ENCODE measurements at regions not wholly inside any gene's neighbourhood (a gene's known extent, or its start where the extent isn't known, plus 50 kb on each side); places are given as distances from the start of the nearest gene placed in this dataset.

GRCh38 chr21:33981391-33982101, 65.9 kb upstream of the ATP5PO start:
- no peaks in the 10 kb centered on the region for H3K79me2 ChIP-seq (ENCODE audit: insufficient read depth, low read depth)
- no peak for TF ChIP-seq CTCF (conservative IDR thresholded peaks at IDR 0.05; ENCODE audit: low read depth, low read length)
- no peaks in the 10 kb centered on the region for H4K20me1 ChIP-seq (ENCODE audit: insufficient read depth)
- no peaks in the 10 kb centered on the region for H3K27me3 ChIP-seq (ENCODE audit: insufficient read depth, low read depth)
- no peak overlapping the region for H3K4me3 ChIP-seq (IDR thresholded peaks at IDR 0.05; ENCODE audit: insufficient read depth, low read depth, low read length)
- no peak overlapping the region for H3K9ac ChIP-seq
- H3K4me1 ChIP-seq (ENCODE audit: low read depth, poor library complexity, severe bottlenecking): no peaks in the 10 kb centered on the region
- no peak overlapping the region for H2AFZ ChIP-seq (ENCODE audit: low read depth)
- no peak overlapping the region for H3K27ac ChIP-seq
- H3K36me3 ChIP-seq (ENCODE audit: insufficient read depth): no peaks in the 10 kb centered on the region
- H3K4me2 ChIP-seq: no peak overlapping the region

- Histone ChIP-seq H3K27me3 (ENCODE audit: insufficient read depth, low read depth) (no peaks in the 10 kb centered on the region), H3K27ac (no peak overlapping the region), H2AFZ (ENCODE audit: low read depth) (no peak overlapping the region), H3K4me2 (no peak overlapping the region), H3K4me1 (ENCODE audit: low read depth, poor library complexity, severe bottlenecking) (no peaks in the 10 kb centered on the region), H3K4me3 (IDR thresholded peaks at IDR 0.05; ENCODE audit: insufficient read depth, low read depth, low read length) (no peak overlapping the region), H4K20me1 (ENCODE audit: insufficient read depth) (no peaks in the 10 kb centered on the region), H3K9ac (no peak overlapping the region), H3K36me3 (ENCODE audit: insufficient read depth) (no peaks in the 10 kb centered on the region), H3K79me2 (ENCODE audit: insufficient read depth, low read depth) (no peaks in the 10 kb centered on the region)
- no peak for TF ChIP-seq CTCF (conservative IDR thresholded peaks at IDR 0.05; ENCODE audit: low read depth, low read length)
Observed at GRCh38 chr21:33980276-33980916, 64.8 kb upstream of the ATP5PO start.

DNA sequence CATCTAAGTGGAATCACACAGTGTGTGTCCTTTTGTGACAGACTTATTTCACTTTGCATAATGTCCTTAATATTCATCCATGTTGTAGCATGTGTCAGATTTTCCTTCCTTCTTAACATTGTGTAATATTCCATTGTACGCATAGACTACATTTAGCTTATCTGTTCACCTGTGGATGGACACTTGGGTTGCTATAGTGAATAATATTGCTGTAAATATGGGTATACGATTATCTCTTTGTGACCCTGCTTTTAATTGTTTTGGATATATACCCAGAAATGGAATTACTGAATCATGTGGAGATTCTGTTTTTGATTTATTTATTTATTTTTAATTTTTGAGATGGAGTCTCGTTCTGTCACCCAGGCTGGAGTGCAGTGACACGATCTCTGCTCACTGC, 63.0 kb upstream of the ATP5PO start:
- TF ChIP-seq CTCF (conservative IDR thresholded peaks at IDR 0.05; ENCODE audit: low read depth, low read length): no peak
- H4K20me1 ChIP-seq (ENCODE audit: insufficient read depth): no peaks in the 10 kb centered on the region
- no peak overlapping the region for H3K27ac ChIP-seq
- H3K79me2 ChIP-seq (ENCODE audit: insufficient read depth, low read depth): no peaks in the 10 kb centered on the region
- H2AFZ ChIP-seq (ENCODE audit: low read depth): no peak overlapping the region
- H3K4me2 ChIP-seq: no peak overlapping the region
- H3K27me3 ChIP-seq (ENCODE audit: insufficient read depth, low read depth): no peaks in the 10 kb centered on the region
- H3K4me3 ChIP-seq (IDR thresholded peaks at IDR 0.05; ENCODE audit: insufficient read depth, low read depth, low read length): no peak overlapping the region
- H3K4me1 ChIP-seq (ENCODE audit: low read depth, poor library complexity, severe bottlenecking): no peaks in the 10 kb centered on the region
- no peaks in the 10 kb centered on the region for H3K36me3 ChIP-seq (ENCODE audit: insufficient read depth)
- H3K9ac ChIP-seq: no peak overlapping the region

DNA sequence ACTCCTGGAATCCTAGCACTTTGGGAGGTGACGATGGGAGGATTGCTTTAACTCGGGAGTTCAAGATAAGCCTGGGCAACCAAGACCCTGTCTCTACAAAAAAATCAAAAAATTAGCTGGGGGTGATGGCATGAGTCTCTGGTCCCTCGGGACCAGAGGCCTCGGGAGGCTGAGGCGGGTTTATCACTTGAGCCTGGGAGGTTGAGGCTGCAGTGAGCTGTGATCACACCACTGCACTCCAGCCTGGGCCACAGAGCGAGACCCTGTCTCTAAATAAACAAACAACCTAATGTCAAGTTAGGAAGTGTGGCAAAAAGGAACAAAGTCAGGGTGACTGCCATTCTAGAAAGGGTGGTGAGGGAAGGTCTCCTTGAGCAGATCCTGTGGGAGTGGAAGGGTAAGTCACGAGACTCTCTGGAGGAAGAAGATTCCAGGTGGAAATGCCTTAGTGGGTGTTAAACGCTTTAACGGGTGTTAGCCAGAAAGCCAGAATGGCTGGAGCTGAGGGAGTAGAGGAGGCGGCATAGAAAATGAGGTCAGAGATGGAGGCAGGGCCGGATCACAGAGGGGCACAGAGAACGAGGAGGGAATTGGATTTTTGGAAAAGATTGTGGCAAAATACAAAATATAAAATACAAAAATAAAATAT, 62.2 kb upstream of the ATP5PO start:
- H3K27me3 ChIP-seq (ENCODE audit: insufficient read depth, low read depth): no peaks in the 10 kb centered on the region
- no peak for TF ChIP-seq CTCF (conservative IDR thresholded peaks at IDR 0.05; ENCODE audit: low read depth, low read length)
- H3K4me3 ChIP-seq (IDR thresholded peaks at IDR 0.05; ENCODE audit: insufficient read depth, low read depth, low read length): no peak overlapping the region
- no peaks in the 10 kb centered on the region for H3K79me2 ChIP-seq (ENCODE audit: insufficient read depth, low read depth)
- no peaks in the 10 kb centered on the region for H3K4me1 ChIP-seq (ENCODE audit: low read depth, poor library complexity, severe bottlenecking)
- no peak overlapping the region for H3K4me2 ChIP-seq
- no peaks in the 10 kb centered on the region for H4K20me1 ChIP-seq (ENCODE audit: insufficient read depth)
- H2AFZ ChIP-seq (ENCODE audit: low read depth): no peak overlapping the region
- H3K27ac ChIP-seq: no peak overlapping the region
- H3K9ac ChIP-seq: no peak overlapping the region
- H3K36me3 ChIP-seq (ENCODE audit: insufficient read depth): no peaks in the 10 kb centered on the region

Measured in KMS-11 (cell line).